Ovary (tissue), 3 donors: ENCODE measurements at regions not wholly inside any gene's neighbourhood (a gene's known extent, or its start where the extent isn't known, plus 50 kb on each side); places are given as distances from the start of the nearest gene placed in this dataset.

Experiments
- CTCF ChIP-seq, 3 donors: fragments of 450-650 bp in 2 of 3; fragments of 200-600 bp in 1 of 3; IDR thresholded peaks; one replicate each; pipeline versions ENCODE4 v1.5.1 to v1.8.0; 2016 to 2022; ENCODE audit warnings: antibody characterized with exemption in 3 of 3, mild to moderate bottlenecking in 1 of 3
- POLR2A ChIP-seq: fragments of 450-650 bp; IDR thresholded peaks from one replicate; pipeline ENCODE4 v1.6.1; 2017; ENCODE audit warnings: antibody characterized with exemption, mild to moderate bottlenecking, moderate library complexity
- donor health status: DM: no; HTN: no; CAD: no.

DNA sequence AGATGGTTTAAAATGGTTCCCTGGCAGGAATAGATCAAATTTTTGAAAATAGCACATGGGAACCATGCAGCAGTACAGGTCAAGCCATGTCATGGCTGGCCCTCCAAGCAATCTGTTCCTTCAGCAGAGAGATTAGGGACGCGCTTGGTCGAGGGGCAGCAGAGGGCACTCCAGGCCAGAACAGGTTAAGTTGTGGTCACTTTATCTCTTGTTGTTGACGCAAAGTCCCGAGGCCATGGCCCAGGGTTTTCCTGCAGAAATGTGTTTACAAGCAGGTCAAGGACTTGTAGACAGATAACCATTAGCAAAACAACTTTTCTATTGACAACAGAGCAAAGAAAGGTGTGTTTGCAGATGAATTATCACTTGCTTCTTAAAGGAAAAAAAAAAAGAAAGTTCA, 570.0 kb upstream of the NR2F2 start:
- TF ChIP-seq POLR2A (no peak), CTCF (IDR thresholded peaks at IDR 0.05) (no peak)
